GM18870 (cell line): ENCODE measurements at regions not wholly inside any gene's neighbourhood (a gene's known extent, or its start where the extent isn't known, plus 50 kb on each side); places are given as distances from the start of the nearest gene placed in this dataset.
"Not testable (repeated sequence)": the region's sequence is repeated elsewhere in the genome, so short reads cannot be mapped to it uniquely, and the experiment has no call there.

Experiments
- ATAC-seq: cut with Tn5 transposase; IDR thresholded peaks from one replicate; pipeline ENCODE4 v1.9.1; 2021; ENCODE audit warnings: moderate library complexity; ENCODE audit not compliant: unreplicated experiment

GRCh38 chr6:113070681-113071080 lies 723.6 kb downstream of the RFPL4B start:
- ATAC-seq, result not testable (repeated sequence)

GRCh38 chr6:113073611-113074191 lies 726.6 kb downstream of the RFPL4B start:
- no peak for ATAC-seq

GRCh38 chr6:113076116-113076515 lies 729.0 kb downstream of the RFPL4B start:
- ATAC-seq, result no peak

GRCh38 chr6:113076816-113077215 lies 729.7 kb downstream of the RFPL4B start:
- ATAC-seq, result no peak

- no peak for ATAC-seq
These were observed 730.7 kb downstream of the RFPL4B start for GRCh38 chr6:113077794-113078193.

GRCh38 chr6:113078791-113079190 lies 731.7 kb downstream of the RFPL4B start:
- no peak for ATAC-seq

GRCh38 chr6:113082745-113083144 lies 735.6 kb downstream of the RFPL4B start:
- no peak for ATAC-seq

GRCh38 chr6:113083947-113084346 lies 736.8 kb downstream of the RFPL4B start:
- no peak for ATAC-seq

- no peak for ATAC-seq
These were observed 741.9 kb downstream of the RFPL4B start for GRCh38 chr6:113089056-113089455.

GRCh38 chr6:113092795-113093194 lies 745.7 kb downstream of the RFPL4B start:
- no peak for ATAC-seq

- no peak for ATAC-seq
These were observed 747.6 kb downstream of the RFPL4B start for GRCh38 chr6:113094779-113095178.

- ATAC-seq, result no peak
These were observed 748.7 kb downstream of the RFPL4B start for GRCh38 chr6:113095841-113096240.

GRCh38 chr6:113102761-113103160 lies 754.4 kb upstream of the MARCKS start:
- no peak for ATAC-seq

GRCh38 chr6:113103634-113104361 lies 753.3 kb upstream of the MARCKS start:
- no peak for ATAC-seq

GRCh38 chr6:113104541-113104940 lies 752.6 kb upstream of the MARCKS start:
- no peak for ATAC-seq

- no peak for ATAC-seq
These were observed 752.2 kb upstream of the MARCKS start for GRCh38 chr6:113104951-113105350.

GRCh38 chr6:113110211-113110610 lies 746.9 kb upstream of the MARCKS start:
- no peak for ATAC-seq

- ATAC-seq, result no peak
These were observed 745.6 kb upstream of the MARCKS start for GRCh38 chr6:113111550-113111949.

GRCh38 chr6:113112086-113112485 lies 745.1 kb upstream of the MARCKS start:
- ATAC-seq, result no peak

- ATAC-seq, result no peak
These were observed 741.9 kb upstream of the MARCKS start for GRCh38 chr6:113115196-113115595.

- no peak for ATAC-seq
These were observed 736.9 kb upstream of the MARCKS start for GRCh38 chr6:113120224-113120581.

GRCh38 chr6:113120582-113121285 lies 736.4 kb upstream of the MARCKS start:
- ATAC-seq, result no peak
